ENCODE measurements at regions not wholly inside any gene's neighbourhood (a gene's known extent, or its start where the extent isn't known, plus 50 kb on each side); places are given as distances from the start of the nearest gene placed in this dataset.

DNA sequence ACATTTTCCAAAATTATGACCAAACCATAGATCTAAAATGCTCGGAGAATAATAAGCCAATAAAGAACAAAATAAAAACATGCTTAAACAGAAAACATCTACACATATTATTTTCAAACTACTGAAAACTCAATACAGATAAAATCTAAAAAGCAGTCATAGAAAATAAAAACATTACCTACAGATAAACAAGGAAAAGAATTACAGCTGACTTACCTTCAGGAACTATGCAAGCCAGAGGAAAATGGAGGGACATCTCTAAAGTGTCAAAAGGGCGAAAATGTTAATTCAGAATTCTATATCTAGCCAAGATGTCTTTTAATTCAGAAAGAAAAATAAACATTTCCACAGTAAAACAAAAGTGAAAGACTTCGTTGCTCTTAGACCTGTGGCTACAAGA, 112.9 kb upstream of the GYPC start:
- WGBS, result 75% methylated on average over 3 of the region's 3 CpGs
- no peaks in the 10 kb centered on the region for H3K4me1 ChIP-seq (ENCODE audit: insufficient read depth, low read length)
- peaks cover 27% of the 10 kb centered on the region for H3K9me3 ChIP-seq (ENCODE audit: insufficient read depth, low read depth, low read length)
- H3K4me3 ChIP-seq (ENCODE audit: low read length), result no peak overlapping the region
- H3K36me3 ChIP-seq (ENCODE audit: insufficient read depth, low read length), result no peaks in the 10 kb centered on the region
- H3K9ac ChIP-seq (ENCODE audit: low read depth, low read length), result no peak overlapping the region
- H3K27me3 ChIP-seq (ENCODE audit: insufficient read depth, low read length), result no peaks in the 10 kb centered on the region
- no peak overlapping the region for H3K27ac ChIP-seq (ENCODE audit: low read depth, low read length)

DNA sequence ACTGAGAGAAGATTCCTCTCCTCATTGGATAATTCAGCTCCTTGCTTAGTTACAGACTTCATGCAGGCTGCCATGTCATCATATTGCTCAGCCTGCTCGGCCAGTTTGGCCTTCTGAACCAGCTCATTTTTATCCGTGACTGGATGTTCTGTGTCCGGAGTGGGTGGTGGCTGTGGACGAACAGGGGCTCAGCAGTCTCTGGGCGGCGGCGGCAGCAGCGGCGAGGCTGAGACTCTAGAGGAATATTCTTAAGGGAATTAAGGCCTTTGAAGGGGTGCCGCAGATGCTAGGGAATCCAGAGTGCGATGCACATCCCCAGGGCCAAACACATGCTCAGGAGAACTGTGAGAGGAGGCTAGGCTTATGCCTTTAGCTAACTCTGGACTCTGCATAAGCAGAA, 97.9 kb upstream of the GYPC start:
- Histone ChIP-seq H3K4me1 (ENCODE audit: insufficient read depth, low read length) (no peaks in the 10 kb centered on the region), H3K36me3 (ENCODE audit: insufficient read depth, low read length) (no peaks in the 10 kb centered on the region), H3K9me3 (ENCODE audit: insufficient read depth, low read depth, low read length) (no peaks in the 10 kb centered on the region), H3K4me3 (ENCODE audit: low read length) (no peak overlapping the region), H3K27me3 (ENCODE audit: insufficient read depth, low read length) (no peaks in the 10 kb centered on the region), H3K27ac (ENCODE audit: low read depth, low read length) (no peak overlapping the region), H3K9ac (ENCODE audit: low read depth, low read length) (no peak overlapping the region)
- WGBS, result 95% methylated on average over 11 of the region's 11 CpGs

DNA sequence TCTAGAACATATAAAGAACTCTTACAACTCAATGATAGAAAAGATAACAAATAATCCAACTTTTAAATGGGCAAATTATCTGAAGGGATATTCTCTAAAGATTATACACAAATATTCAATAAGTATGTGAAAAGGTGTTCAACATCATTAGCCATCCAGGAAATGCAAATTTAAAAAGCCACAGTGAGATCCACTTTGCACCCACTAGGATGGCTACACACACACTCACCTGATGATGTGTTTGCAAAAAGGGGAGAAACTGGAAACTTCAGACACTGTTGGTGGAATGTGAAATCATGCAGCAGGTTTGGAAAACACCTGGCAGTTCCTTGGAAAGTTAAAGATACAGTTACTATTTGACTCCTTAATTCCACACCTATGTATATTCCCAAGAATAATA, 87.2 kb upstream of the GYPC start:
- Histone ChIP-seq H3K27me3 (ENCODE audit: insufficient read depth, low read length) (no peaks in the 10 kb centered on the region), H3K27ac (ENCODE audit: low read depth, low read length) (no peak overlapping the region), H3K36me3 (ENCODE audit: insufficient read depth, low read length) (no peaks in the 10 kb centered on the region), H3K4me1 (ENCODE audit: insufficient read depth, low read length) (no peaks in the 10 kb centered on the region), H3K9me3 (ENCODE audit: insufficient read depth, low read depth, low read length) (peaks cover 2% of the 10 kb centered on the region; the same call in 1 of the 2 replicates), H3K9ac (ENCODE audit: low read depth, low read length) (no peak overlapping the region), H3K4me3 (ENCODE audit: low read length) (no peak overlapping the region)

DNA sequence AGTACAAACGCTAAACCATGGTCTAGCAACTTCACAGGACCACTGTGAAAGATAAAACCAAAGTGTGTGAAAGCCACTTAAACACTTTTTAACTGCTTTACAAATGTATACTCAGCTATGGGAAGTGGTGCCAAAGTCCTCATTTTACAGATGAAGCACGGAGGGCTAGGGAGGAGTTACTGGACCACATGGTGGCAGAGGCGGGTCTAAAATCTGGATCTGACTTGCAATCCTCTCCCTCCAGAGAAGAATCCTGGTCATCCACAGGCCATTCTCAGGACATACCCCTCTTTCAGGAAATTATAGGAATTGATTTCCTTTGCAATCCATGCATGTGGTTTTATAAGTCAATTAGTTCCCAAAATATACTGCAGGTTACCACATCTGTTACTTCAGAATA, 84.6 kb upstream of the GYPC start:
- H3K27ac ChIP-seq (ENCODE audit: low read depth, low read length), result no peak overlapping the region

DNA sequence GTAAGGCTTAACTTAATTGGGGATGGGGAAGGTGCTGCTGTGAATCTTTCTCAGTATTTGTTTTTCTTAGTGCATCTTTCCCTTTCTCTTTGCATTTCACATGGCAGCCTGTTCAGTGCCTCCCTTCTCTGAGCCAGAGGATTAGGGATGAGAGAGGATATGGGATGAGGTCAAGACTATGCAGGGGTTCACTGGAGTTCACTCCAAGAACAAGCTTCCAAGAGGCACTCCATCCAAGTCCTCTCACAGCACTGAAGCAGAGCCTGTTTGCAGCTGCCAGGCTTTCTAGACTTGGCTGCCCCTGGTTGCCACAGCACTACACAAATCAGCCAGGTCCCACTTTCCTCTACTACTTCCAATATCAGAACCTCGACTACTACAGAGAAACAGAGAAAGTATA, 80.3 kb upstream of the GYPC start:
- no peak overlapping the region for H3K9ac ChIP-seq (ENCODE audit: low read depth, low read length)
- H3K4me3 ChIP-seq (ENCODE audit: low read length), result no peak overlapping the region
- WGBS, result 100% methylated on average over 1 of the region's 1 CpG
- H3K4me1 ChIP-seq (ENCODE audit: insufficient read depth, low read length), result no peaks in the 10 kb centered on the region
- H3K36me3 ChIP-seq (ENCODE audit: insufficient read depth, low read length), result no peaks in the 10 kb centered on the region
- no peaks in the 10 kb centered on the region for H3K9me3 ChIP-seq (ENCODE audit: insufficient read depth, low read depth, low read length)
- no peak overlapping the region for H3K27ac ChIP-seq (ENCODE audit: low read depth, low read length)
- H3K27me3 ChIP-seq (ENCODE audit: insufficient read depth, low read length), result no peaks in the 10 kb centered on the region

More for the DNA sequence above, 84.6 kb upstream of the GYPC start:
- Histone ChIP-seq H3K4me1 (ENCODE audit: insufficient read depth, low read length) (no peaks in the 10 kb centered on the region), H3K9ac (ENCODE audit: low read depth, low read length) (no peak overlapping the region), H3K36me3 (ENCODE audit: insufficient read depth, low read length) (no peaks in the 10 kb centered on the region), H3K9me3 (ENCODE audit: insufficient read depth, low read depth, low read length) (no peaks in the 10 kb centered on the region), H3K4me3 (ENCODE audit: low read length) (no peak overlapping the region), H3K27me3 (ENCODE audit: insufficient read depth, low read length) (no peaks in the 10 kb centered on the region)
- 73% methylated on average over 3 of the region's 3 CpGs for WGBS

DNA sequence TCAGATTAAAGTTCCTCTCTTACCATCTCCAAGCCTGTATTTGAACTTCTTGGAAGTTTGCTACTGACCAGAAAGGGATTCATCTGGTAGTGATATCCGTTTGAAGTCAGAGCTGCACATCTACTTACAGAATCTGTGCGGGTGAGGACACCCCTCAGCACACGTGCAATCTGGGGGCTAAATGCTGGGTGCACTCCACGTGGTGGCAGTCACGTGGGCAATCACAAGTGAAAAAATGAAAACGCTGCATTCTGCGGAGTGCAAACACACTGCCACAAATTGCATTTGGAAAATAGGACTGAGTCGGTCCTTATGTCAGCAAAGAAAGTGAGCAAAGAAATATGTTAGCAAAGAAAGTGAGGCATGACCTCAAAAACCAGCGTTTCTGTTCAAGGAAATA, 76.1 kb upstream of the GYPC start:
- Histone ChIP-seq H3K4me1 (ENCODE audit: insufficient read depth, low read length) (no peaks in the 10 kb centered on the region), H3K9me3 (ENCODE audit: insufficient read depth, low read depth, low read length) (no peaks in the 10 kb centered on the region), H3K9ac (ENCODE audit: low read depth, low read length) (no peak overlapping the region), H3K27ac (ENCODE audit: low read depth, low read length) (no peak overlapping the region), H3K36me3 (ENCODE audit: insufficient read depth, low read length) (no peaks in the 10 kb centered on the region), H3K27me3 (ENCODE audit: insufficient read depth, low read length) (no peaks in the 10 kb centered on the region), H3K4me3 (ENCODE audit: low read length) (no peak overlapping the region)
- 95% methylated on average over 9 of the region's 9 CpGs for WGBS

DNA sequence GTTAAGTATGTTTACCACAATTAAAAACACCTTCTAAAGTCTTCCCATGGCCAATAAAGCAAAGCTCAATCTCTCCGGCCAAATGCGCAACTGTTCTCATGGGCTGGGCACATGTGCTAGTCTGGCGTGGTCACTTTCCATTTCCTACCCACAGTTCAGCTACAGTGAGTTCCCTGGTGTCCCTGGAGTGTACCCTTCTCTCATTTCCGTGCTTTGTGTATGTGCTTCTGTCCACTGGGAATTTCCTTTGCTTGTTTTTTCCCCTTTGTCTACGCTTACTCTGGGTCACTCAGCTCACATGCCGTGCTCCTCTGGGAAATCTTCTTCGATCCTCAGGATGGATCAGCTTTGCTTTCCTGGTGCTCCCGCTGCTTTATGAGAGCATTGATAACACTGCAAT, 69.6 kb upstream of the GYPC start:
- Histone ChIP-seq H3K9me3 (ENCODE audit: insufficient read depth, low read depth, low read length) (no peaks in the 10 kb centered on the region), H3K4me1 (ENCODE audit: insufficient read depth, low read length) (no peaks in the 10 kb centered on the region)
- 90% methylated on average over 8 of the region's 8 CpGs for WGBS

DNA sequence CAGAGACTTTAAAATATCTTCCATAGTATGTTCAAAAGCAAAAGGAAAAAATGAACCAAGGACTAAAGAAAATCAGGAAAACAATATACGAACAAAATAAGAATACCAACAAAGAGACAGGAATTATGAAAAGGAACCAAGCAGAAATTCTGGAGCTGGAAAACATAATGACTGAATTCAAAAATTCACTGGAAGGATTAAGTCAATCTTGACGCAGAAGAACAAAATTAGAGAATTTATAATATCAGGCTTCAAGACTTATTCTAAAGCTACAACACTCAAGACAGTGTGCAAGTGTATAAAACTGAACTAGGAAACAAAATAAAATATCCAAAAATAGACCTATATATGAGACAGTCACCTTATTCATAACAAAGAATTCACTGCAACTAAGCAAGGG, 56.9 kb upstream of the GYPC start:
- Histone ChIP-seq H3K9ac (ENCODE audit: low read depth, low read length) (no peak overlapping the region), H3K27ac (ENCODE audit: low read depth, low read length) (no peak overlapping the region), H3K27me3 (ENCODE audit: insufficient read depth, low read length) (no peaks in the 10 kb centered on the region), H3K4me3 (ENCODE audit: low read length) (no peak overlapping the region), H3K4me1 (ENCODE audit: insufficient read depth, low read length) (no peaks in the 10 kb centered on the region), H3K36me3 (ENCODE audit: insufficient read depth, low read length) (no peaks in the 10 kb centered on the region), H3K9me3 (ENCODE audit: insufficient read depth, low read depth, low read length) (no peaks in the 10 kb centered on the region; the same call in 1 of the 2 replicates)
- 92% methylated on average over 2 of the region's 2 CpGs for WGBS

More for the DNA sequence above, 69.6 kb upstream of the GYPC start:
- Histone ChIP-seq H3K36me3 (ENCODE audit: insufficient read depth, low read length) (no peaks in the 10 kb centered on the region), H3K9ac (ENCODE audit: low read depth, low read length) (no peak overlapping the region), H3K4me3 (ENCODE audit: low read length) (no peak overlapping the region), H3K27ac (ENCODE audit: low read depth, low read length) (no peak overlapping the region), H3K27me3 (ENCODE audit: insufficient read depth, low read length) (no peaks in the 10 kb centered on the region)

DNA sequence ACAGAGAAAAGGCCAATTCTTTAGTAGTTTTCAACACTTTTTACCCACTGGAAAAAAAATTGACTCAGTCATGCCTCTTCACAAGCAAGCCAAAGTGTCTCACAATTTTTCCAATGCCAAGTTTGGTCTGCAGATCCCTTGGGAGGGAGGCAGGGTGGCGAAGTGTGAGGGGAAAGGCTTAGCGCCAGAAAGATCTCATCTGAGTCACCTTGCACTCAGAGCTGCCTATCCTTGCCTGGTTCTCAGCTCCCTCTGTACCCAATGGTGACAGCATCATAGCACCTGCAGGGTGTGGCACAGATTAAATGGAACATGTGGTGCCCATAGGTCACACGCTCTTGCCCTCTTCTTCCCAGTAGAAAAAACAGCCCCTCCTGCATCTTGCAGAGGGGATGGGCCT, 55.2 kb upstream of the GYPC start:
- H3K27ac ChIP-seq (ENCODE audit: low read depth, low read length), result no peak overlapping the region
- H3K9ac ChIP-seq (ENCODE audit: low read depth, low read length), result no peak overlapping the region
- H3K9me3 ChIP-seq (ENCODE audit: insufficient read depth, low read depth, low read length), result no peaks in the 10 kb centered on the region; the same call in 1 of the 2 replicates
- H3K4me1 ChIP-seq (ENCODE audit: insufficient read depth, low read length), result no peaks in the 10 kb centered on the region
- no peak overlapping the region for H3K4me3 ChIP-seq (ENCODE audit: low read length)
- 95% methylated on average over 3 of the region's 3 CpGs for WGBS
- H3K36me3 ChIP-seq (ENCODE audit: insufficient read depth, low read length), result no peaks in the 10 kb centered on the region
- no peaks in the 10 kb centered on the region for H3K27me3 ChIP-seq (ENCODE audit: insufficient read depth, low read length)

DNA sequence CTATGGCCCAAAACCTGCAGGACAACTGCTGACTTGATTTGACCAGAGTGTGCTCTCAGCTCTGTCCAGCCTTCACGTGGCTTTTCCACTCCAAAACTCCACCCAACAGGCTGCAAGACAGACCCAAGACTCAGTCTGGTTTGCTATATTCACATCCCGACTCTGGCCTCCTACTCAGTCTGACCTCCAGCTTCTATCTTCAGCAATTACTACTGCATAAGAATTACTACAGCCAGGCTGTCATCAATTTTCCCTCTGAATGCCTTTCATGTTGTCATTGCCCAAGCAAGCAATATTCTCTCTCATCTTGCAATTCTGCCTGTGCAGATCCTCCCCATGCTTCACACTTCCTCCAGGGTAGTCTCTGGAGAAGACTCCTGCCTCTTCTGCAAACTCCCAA, 53.6 kb upstream of the GYPC start:
- peaks cover 5% of the 10 kb centered on the region; the same call in 1 of the 2 replicates for H3K9me3 ChIP-seq (ENCODE audit: insufficient read depth, low read depth, low read length)
- WGBS, result 87% methylated on average over 2 of the region's 2 CpGs
- no peak overlapping the region for H3K4me3 ChIP-seq (ENCODE audit: low read length)

More for the DNA sequence above, 53.6 kb upstream of the GYPC start:
- H3K9ac ChIP-seq (ENCODE audit: low read depth, low read length), result no peak overlapping the region
- H3K36me3 ChIP-seq (ENCODE audit: insufficient read depth, low read length), result no peaks in the 10 kb centered on the region
- no peaks in the 10 kb centered on the region for H3K4me1 ChIP-seq (ENCODE audit: insufficient read depth, low read length)
- H3K27ac ChIP-seq (ENCODE audit: low read depth, low read length), result no peak overlapping the region
- no peaks in the 10 kb centered on the region for H3K27me3 ChIP-seq (ENCODE audit: insufficient read depth, low read length)
